Psoas muscle (tissue), 7 donors: ENCODE measurements at regions not wholly inside any gene's neighbourhood (a gene's known extent, or its start where the extent isn't known, plus 50 kb on each side); places are given as distances from the start of the nearest gene placed in this dataset.

Source experiments
- ATAC-seq, 4 donors: fragments of 200-7000 bp; cut with Tn5 transposase; one replicate each; pipeline ENCODE4 v1.9.1; 2020; ENCODE audit warnings: moderate library complexity in 3 of 4, mild to moderate bottlenecking in 2 of 4
- DNase-seq, 2 donors: peaks; one replicate each; pipeline ENCODE4 v3.0.0-alpha.2; 2020
- H3K27ac ChIP-seq: fragments of 200-600 bp; one replicate; pipeline ENCODE4 v1.8.0; 2022
- H3K27me3 ChIP-seq, 3 donors: fragments of 200-600 bp in 1 of 3; one replicate each; pipeline versions ENCODE4 v1.6.1 to v1.8.0; 2013 to 2022; ENCODE audit warnings: low read length in 2 of 3, mild to moderate bottlenecking in 2 of 3, moderate library complexity in 1 of 3; ENCODE audit not compliant: insufficient read depth in 3 of 3
- H3K36me3 ChIP-seq, 2 donors: fragments of 200-600 bp in 1 of 2; one replicate each; pipeline versions ENCODE4 v1.6.1 to v1.8.0; 2013 to 2022; ENCODE audit warnings: low read depth in 1 of 2, mild to moderate bottlenecking in 1 of 2, moderate library complexity in 1 of 2; ENCODE audit not compliant: insufficient read depth in 1 of 2
- H3K4me1 ChIP-seq: fragments of 200-600 bp; one replicate; pipeline ENCODE4 v1.8.0; 2022
- H3K4me3 ChIP-seq: fragments of 200-600 bp; one replicate; pipeline ENCODE4 v1.8.0; 2022; ENCODE audit warnings: mild to moderate bottlenecking
- H3K9me3 ChIP-seq: fragments of 200-600 bp; one replicate; pipeline ENCODE4 v1.8.0; 2022
- WGBS, 3 donors: extraction: QIAGEN DNeasy Blood & Tissue Kit; methylation state at CpG; one replicate each; pipeline versions ENCODE4 v1.1.6 to v1.1.7; 2013; 5-methylcytosine and 5-hydroxymethylcytosine counted together
- intact Hi-C, 2 donors: fragments of 100-400 bp; cut with DNase I; formaldehyde crosslinking; loops; one replicate each; pipeline versions ENCODE4 v1.11.0 to v1.14.2; 2022
- TF ChIP-seq, protein P1 (sequence below): fragments of 200-600 bp; IDR thresholded peaks from one replicate; pipeline ENCODE4 v1.8.0; 2022; ENCODE audit warnings: antibody characterized with exemption
- donor health status: healthy with polysubstance abuse.
- donor health status: DM: no; HTN: no; CAD: no; lungs with moderate emphysema.
- donor health status: Bipolar disorder and iron deficiency.
- donor health status: healthy.
- donor health status: DM: yes; HTN: yes; CAD: no.
- donor health status: DM: no; HTN: no; CAD: no.
- donor health status: DM: yes; HTN: yes; CAD: no.

DNA sequence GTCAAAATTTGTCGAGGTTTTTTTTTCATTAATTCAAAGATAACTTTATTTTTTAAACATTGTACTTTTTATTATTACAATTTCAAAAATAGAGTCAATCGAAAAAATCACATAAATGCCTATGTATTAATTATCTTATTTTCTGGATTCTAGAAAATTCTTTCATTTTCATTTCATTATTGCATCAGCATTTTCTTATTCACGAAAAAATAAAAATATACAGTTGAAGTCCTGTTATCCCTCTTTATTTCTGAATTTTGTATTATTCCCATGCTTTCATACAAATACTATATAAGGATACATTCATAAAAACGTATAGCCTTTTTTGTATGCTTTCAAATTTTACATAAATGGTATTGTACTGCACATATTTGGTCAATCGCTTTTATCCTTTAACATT, 681.0 kb upstream of the USP24 start:
- no peaks in the 10 kb centered on the region for H3K36me3 ChIP-seq
- DNase-seq (no peak), ATAC-seq (no peak)
- H3K27ac ChIP-seq: no peak overlapping the region
- WGBS, 3 donors: 93 to 95% (median 94%) methylated on average over 5 of the region's 5 CpGs
- H3K4me3 ChIP-seq: no peak overlapping the region
- peaks cover 3% of the 10 kb centered on the region for H3K9me3 ChIP-seq
- intact Hi-C loops: no loop called here
- no peaks in the 10 kb centered on the region for H3K27me3 ChIP-seq
- TF ChIP-seq, protein P1, sequence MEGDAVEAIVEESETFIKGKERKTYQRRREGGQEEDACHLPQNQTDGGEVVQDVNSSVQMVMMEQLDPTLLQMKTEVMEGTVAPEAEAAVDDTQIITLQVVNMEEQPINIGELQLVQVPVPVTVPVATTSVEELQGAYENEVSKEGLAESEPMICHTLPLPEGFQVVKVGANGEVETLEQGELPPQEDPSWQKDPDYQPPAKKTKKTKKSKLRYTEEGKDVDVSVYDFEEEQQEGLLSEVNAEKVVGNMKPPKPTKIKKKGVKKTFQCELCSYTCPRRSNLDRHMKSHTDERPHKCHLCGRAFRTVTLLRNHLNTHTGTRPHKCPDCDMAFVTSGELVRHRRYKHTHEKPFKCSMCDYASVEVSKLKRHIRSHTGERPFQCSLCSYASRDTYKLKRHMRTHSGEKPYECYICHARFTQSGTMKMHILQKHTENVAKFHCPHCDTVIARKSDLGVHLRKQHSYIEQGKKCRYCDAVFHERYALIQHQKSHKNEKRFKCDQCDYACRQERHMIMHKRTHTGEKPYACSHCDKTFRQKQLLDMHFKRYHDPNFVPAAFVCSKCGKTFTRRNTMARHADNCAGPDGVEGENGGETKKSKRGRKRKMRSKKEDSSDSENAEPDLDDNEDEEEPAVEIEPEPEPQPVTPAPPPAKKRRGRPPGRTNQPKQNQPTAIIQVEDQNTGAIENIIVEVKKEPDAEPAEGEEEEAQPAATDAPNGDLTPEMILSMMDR: no peak
- no peaks in the 10 kb centered on the region for H3K4me1 ChIP-seq

DNA sequence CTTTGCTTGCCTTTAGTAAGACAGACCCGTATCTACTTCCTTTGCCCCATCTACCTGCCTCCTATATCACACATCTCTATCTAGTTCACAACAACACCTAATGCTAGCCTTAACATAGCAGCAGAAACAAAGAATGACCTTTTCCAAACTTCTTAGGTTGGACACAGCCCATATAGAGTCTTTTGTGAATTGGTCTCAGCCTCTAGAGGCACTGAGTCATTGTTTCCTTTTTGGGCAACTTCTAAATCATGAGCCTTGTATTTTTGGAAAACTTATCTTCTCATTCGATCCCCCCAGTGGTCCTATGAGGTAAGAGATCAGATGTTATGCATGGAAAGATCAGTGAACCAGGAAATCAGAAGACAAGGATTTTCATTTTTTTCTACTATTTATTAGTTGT, 679.4 kb upstream of the USP24 start:
- Histone ChIP-seq H3K4me1 (no peaks in the 10 kb centered on the region), H3K4me3 (no peak overlapping the region), H3K9me3 (peaks cover 3% of the 10 kb centered on the region), H3K27me3 (no peaks in the 10 kb centered on the region), H3K36me3 (no peaks in the 10 kb centered on the region), H3K27ac (no peak overlapping the region)
- TF ChIP-seq, protein P1: no peak
- WGBS, 3 donors: 69 to 78% (median 70%) methylated on average over 2 of the region's 2 CpGs
- intact Hi-C loops: no loop called here
- no peak for ATAC-seq
- no peak for DNase-seq

DNA sequence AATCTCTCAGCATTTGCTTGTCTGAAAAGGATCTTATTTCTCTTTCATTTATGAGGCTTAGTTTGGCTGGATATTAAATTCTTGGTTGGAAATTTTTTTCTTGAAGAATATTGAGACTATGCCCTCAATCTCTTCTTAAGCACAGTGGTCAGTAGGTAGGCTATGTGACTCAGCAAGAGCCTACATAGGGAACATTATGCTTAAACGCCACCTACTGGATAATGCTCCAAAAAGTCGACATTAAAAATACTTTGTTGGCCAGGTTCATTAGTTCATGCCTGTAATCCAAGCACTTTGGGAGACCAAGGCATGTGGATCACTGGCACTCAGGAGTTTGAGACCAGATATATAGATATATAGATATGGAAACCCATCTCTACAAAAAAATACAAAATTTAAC, 678.0 kb upstream of the USP24 start:
- DNase-seq: no peak
- H3K27me3 ChIP-seq: no peaks in the 10 kb centered on the region
- H3K9me3 ChIP-seq: peaks cover 3% of the 10 kb centered on the region
- no peaks in the 10 kb centered on the region for H3K4me1 ChIP-seq
- peak in 3 of 4 donors; percentile 34 to 57 (median 54) for ATAC-seq
- 28 to 49% (median 37%) methylated on average over 2 of the region's 2 CpGs for WGBS, 3 donors
- TF ChIP-seq, protein P1: peak; percentile 21
- no peak overlapping the region for H3K4me3 ChIP-seq
- no peak overlapping the region for H3K27ac ChIP-seq
- H3K36me3 ChIP-seq: no peaks in the 10 kb centered on the region
- intact Hi-C loops: no loop called here

DNA sequence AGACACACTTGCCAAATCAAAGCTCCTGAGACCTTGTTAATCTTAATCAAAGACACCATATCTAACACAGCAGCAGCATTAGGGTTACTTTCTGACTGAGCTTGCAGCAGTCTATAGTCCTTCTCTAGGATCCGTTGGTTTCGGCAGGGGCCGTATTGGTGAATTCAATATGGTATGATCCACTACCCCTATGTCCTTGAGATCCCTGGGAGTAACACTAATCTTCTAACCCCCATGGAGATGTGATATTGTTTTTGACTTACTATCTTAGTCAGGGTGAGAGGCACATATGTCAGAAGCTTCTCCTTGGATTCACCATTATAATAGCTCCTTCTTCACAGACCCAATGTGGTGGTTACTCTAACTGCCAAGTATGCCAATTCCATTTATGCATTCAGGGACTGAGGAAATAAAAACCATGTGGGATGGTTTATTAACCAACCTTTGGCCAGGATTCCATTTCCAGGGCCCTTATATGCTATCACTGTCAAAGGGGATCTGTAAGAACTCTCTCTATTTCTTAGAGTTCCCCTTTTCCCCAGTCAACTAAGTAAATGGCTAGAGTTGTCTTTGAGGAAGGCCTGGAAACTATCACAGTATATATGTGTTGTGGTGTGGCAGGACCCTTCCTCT, 673.6 kb upstream of the USP24 start:
- intact Hi-C loops: no loop called here
- Histone ChIP-seq H3K36me3 (no peaks in the 10 kb centered on the region), H3K9me3 (peaks cover 3% of the 10 kb centered on the region), H3K27me3 (no peaks in the 10 kb centered on the region), H3K4me1 (no peaks in the 10 kb centered on the region), H3K27ac (no peak overlapping the region), H3K4me3 (no peak overlapping the region)
- WGBS, 3 donors: 94 to 98% (median 97%) methylated on average over 3 of the region's 3 CpGs
- TF ChIP-seq, protein P1: no peak
- no peak for DNase-seq
- no peak for ATAC-seq
